Stomach (tissue), 4 donors: ENCODE measurements at regions not wholly inside any gene's neighbourhood (a gene's known extent, or its start where the extent isn't known, plus 50 kb on each side); places are given as distances from the start of the nearest gene placed in this dataset.

Experiments
- EP300 ChIP-seq: sonication (generic); formaldehyde crosslinking; IDR thresholded peaks from one replicate; pipeline ENCODE4 v1.6.1; 2017; ENCODE audit warnings: antibody characterized with exemption
- POLR2A ChIP-seq, 4 donors: fragments of 450-650 bp; IDR thresholded peaks; one replicate each; pipeline ENCODE4 v1.6.1; 2016; ENCODE audit warnings: antibody characterized with exemption in 4 of 4, control low read depth in 2 of 4, mild to moderate bottlenecking in 1 of 4, moderate library complexity in 1 of 4
- TF ChIP-seq, protein P1 (sequence below), 7 experiments: fragments of 450-650 bp in 4 of 7; fragments of 200-600 bp in 3 of 7; sonication (generic) in 3 of 7; IDR thresholded peaks; one replicate each; pipeline ENCODE4 v1.5.1; 2016 to 2019; ENCODE audit warnings: antibody characterized with exemption in 7 of 7, control low read depth in 2 of 7, mild to moderate bottlenecking in 1 of 7

GRCh38 chr2:43102366-43103092, 123.9 kb downstream of the ZFP36L2 start:
- TF ChIP-seq, protein P1, sequence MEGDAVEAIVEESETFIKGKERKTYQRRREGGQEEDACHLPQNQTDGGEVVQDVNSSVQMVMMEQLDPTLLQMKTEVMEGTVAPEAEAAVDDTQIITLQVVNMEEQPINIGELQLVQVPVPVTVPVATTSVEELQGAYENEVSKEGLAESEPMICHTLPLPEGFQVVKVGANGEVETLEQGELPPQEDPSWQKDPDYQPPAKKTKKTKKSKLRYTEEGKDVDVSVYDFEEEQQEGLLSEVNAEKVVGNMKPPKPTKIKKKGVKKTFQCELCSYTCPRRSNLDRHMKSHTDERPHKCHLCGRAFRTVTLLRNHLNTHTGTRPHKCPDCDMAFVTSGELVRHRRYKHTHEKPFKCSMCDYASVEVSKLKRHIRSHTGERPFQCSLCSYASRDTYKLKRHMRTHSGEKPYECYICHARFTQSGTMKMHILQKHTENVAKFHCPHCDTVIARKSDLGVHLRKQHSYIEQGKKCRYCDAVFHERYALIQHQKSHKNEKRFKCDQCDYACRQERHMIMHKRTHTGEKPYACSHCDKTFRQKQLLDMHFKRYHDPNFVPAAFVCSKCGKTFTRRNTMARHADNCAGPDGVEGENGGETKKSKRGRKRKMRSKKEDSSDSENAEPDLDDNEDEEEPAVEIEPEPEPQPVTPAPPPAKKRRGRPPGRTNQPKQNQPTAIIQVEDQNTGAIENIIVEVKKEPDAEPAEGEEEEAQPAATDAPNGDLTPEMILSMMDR (IDR thresholded peaks at IDR 0.05) = no peak
- TF ChIP-seq POLR2A (IDR thresholded peaks at IDR 0.05) (no peak), EP300 (no peak)
